ENCODE measurements at regions not wholly inside any gene's neighbourhood (a gene's known extent, or its start where the extent isn't known, plus 50 kb on each side); places are given as distances from the start of the nearest gene placed in this dataset.

GRCh38 chr1:96191165-96191564 is 530.4 kb upstream of the PTBP2 start (continued):
- TF ChIP-seq ATF3 (IDR thresholded peaks at IDR 0.05; ENCODE audit: insufficient read depth, low read depth, low read length) (no peak), SP2 (IDR thresholded peaks at IDR 0.05; ENCODE audit: low read length) (no peak), CTCF (IDR thresholded peaks at IDR 0.05; ENCODE audit: control extremely low read depth in 1 of 3, insufficient read depth in 1 of 3, low read depth in 1 of 3, low read length in 3 of 3) (no peak), SIN3A (conservative IDR thresholded peaks at IDR 0.05 in 1 of 2, IDR thresholded peaks at IDR 0.05 in 1 of 2; ENCODE audit: low read depth in 1 of 2, low read length in 2 of 2) (no peak), HDAC6 (IDR thresholded peaks at IDR 0.05; ENCODE audit: low read depth, low read length) (no peak), CBX8 (IDR thresholded peaks at IDR 0.05; ENCODE audit: borderline replicate concordance, low read depth, low read length) (no peak), POLR2AphosphoS5 (IDR thresholded peaks at IDR 0.05; ENCODE audit: low read depth, low read length) (no peak)

Data from H1 (cell line).